ENCODE measurements at regions not wholly inside any gene's neighbourhood (a gene's known extent, or its start where the extent isn't known, plus 50 kb on each side); places are given as distances from the start of the nearest gene placed in this dataset.

- no peak for TF ChIP-seq CTCF (IDR thresholded peaks at IDR 0.05)
- no peak for TF ChIP-seq EP300 (IDR thresholded peaks at IDR 0.05)
Observed at GRCh38 chrX:13190051-13190450, 129.8 kb downstream of the ATXN3L start.
